Sigmoid colon (tissue), 4 donors: ENCODE measurements at regions not wholly inside any gene's neighbourhood (a gene's known extent, or its start where the extent isn't known, plus 50 kb on each side); places are given as distances from the start of the nearest gene placed in this dataset.

ENCODE experiments used
- CTCF ChIP-seq, 4 experiments: fragments of 450-650 bp in 3 of 4; fragments of 200-600 bp in 1 of 4; IDR thresholded peaks; one replicate each; pipeline ENCODE4 v1.5.1; 2016 to 2019; ENCODE audit warnings: antibody characterized with exemption in 4 of 4, mild to moderate bottlenecking in 3 of 4, moderate library complexity in 2 of 4
- POLR2A ChIP-seq, 2 donors: fragments of 450-650 bp; IDR thresholded peaks; one replicate each; pipeline ENCODE4 v1.6.1; 2016; ENCODE audit warnings: antibody characterized with exemption in 2 of 2, mild to moderate bottlenecking in 2 of 2, moderate library complexity in 2 of 2
- POLR2AphosphoS5 ChIP-seq, 4 donors: sonication (generic); formaldehyde crosslinking; IDR thresholded peaks; one replicate each; pipeline ENCODE4 v1.6.1; 2017; ENCODE audit warnings: antibody characterized with exemption in 4 of 4

GRCh38 chrY:12623204-12623603 is 77.8 kb upstream of the USP9Y start:
- TF ChIP-seq CTCF (IDR thresholded peaks at IDR 0.05): no peak
- no peak for TF ChIP-seq POLR2A (IDR thresholded peaks at IDR 0.05)
- no peak for TF ChIP-seq POLR2AphosphoS5 (IDR thresholded peaks at IDR 0.05)
